ENCODE measurements at regions not wholly inside any gene's neighbourhood (a gene's known extent, or its start where the extent isn't known, plus 50 kb on each side); places are given as distances from the start of the nearest gene placed in this dataset.
A peak's percentile ranks its signal among the peaks of the same experiment; 100 is the strongest.

GRCh38 chr10:78963074-78964034, 105.4 kb upstream of the ZMIZ1 start:
- DNase-seq, result no peak

- DNase-seq, result no peak
These were observed 104.4 kb upstream of the ZMIZ1 start for GRCh38 chr10:78964274-78964951.

- DNase-seq, result no peak
These were observed 103.7 kb upstream of the ZMIZ1 start for GRCh38 chr10:78964952-78965633.

GRCh38 chr10:78966182-78966787, 102.5 kb upstream of the ZMIZ1 start:
- no peak for DNase-seq

- no peak for DNase-seq
These were observed 101.8 kb upstream of the ZMIZ1 start for GRCh38 chr10:78966844-78967488.

- no peak for DNase-seq
These were observed 100.3 kb upstream of the ZMIZ1 start for GRCh38 chr10:78968300-78968942.

- DNase-seq, result no peak
These were observed 99.8 kb upstream of the ZMIZ1 start for GRCh38 chr10:78968943-78969342.

GRCh38 chr10:78969719-78970118, 99.0 kb upstream of the ZMIZ1 start:
- DNase-seq, result no peak

GRCh38 chr10:78970261-78970660, 98.5 kb upstream of the ZMIZ1 start:
- DNase-seq, result no peak

GRCh38 chr10:78971094-78971682, 97.6 kb upstream of the ZMIZ1 start:
- DNase-seq, result no peak

GRCh38 chr10:78972160-78972946, 96.4 kb upstream of the ZMIZ1 start:
- DNase-seq, result no peak

GRCh38 chr10:78972947-78973900, 95.5 kb upstream of the ZMIZ1 start:
- peak; percentile 72 for DNase-seq

GRCh38 chr10:78973901-78974616, 94.7 kb upstream of the ZMIZ1 start:
- peak; percentile 31 for DNase-seq

- peak; percentile 48 for DNase-seq
These were observed 94.0 kb upstream of the ZMIZ1 start for GRCh38 chr10:78974617-78975317.

- DNase-seq, result no peak
These were observed 92.8 kb upstream of the ZMIZ1 start for GRCh38 chr10:78975926-78976325.

- DNase-seq, result no peak
These were observed 91.7 kb upstream of the ZMIZ1 start for GRCh38 chr10:78976825-78977755.

- no peak for DNase-seq
These were observed 88.8 kb upstream of the ZMIZ1 start for GRCh38 chr10:78979938-78980337.
